Loucy (cell line): ENCODE measurements at regions not wholly inside any gene's neighbourhood (a gene's known extent, or its start where the extent isn't known, plus 50 kb on each side); places are given as distances from the start of the nearest gene placed in this dataset.

ENCODE experiments used
- H2AFZ ChIP-seq: fragments of 200-600 bp; sonication (generic); 2 replicates; pipeline ENCODE4 v1.6.0; 2016; ENCODE audit warnings: antibody characterized with exemption, mild to moderate bottlenecking, low read length, moderate library complexity
- H3F3A ChIP-seq: fragments of 200-600 bp; 2 replicates; pipeline ENCODE4 v1.6.0; 2016; ENCODE audit warnings: antibody characterized with exemption, low read depth, mild to moderate bottlenecking
- H3K27me3 ChIP-seq: fragments of 200-600 bp; sonication (generic); 2 replicates; pipeline ENCODE4 v1.6.1; 2014; ENCODE audit warnings: low read length, mild to moderate bottlenecking; ENCODE audit not compliant: insufficient read depth, poor library complexity, severe bottlenecking
- H3K36me3 ChIP-seq: fragments of 200-600 bp; sonication (generic); 2 replicates; pipeline ENCODE4 v1.6.1; 2016; ENCODE audit warnings: low read length; ENCODE audit not compliant: insufficient read depth
- H3K4me1 ChIP-seq: fragments of 200-600 bp; sonication (generic); 2 replicates; pipeline ENCODE4 v1.5.1; 2014; ENCODE audit warnings: low read length, mild to moderate bottlenecking; ENCODE audit not compliant: insufficient read depth, poor library complexity, severe bottlenecking
- H3K4me2 ChIP-seq: fragments of 200-600 bp; sonication (generic); 2 replicates; pipeline ENCODE4 v1.6.0; 2014; ENCODE audit warnings: antibody characterized with exemption, low read length, low read depth, mild to moderate bottlenecking; ENCODE audit not compliant: poor library complexity, severe bottlenecking
- H3K4me3 ChIP-seq: fragments of 200-600 bp; sonication (generic); 2 replicates; pipeline ENCODE4 v1.5.1; 2014; ENCODE audit warnings: low read length, mild to moderate bottlenecking, mixed read lengths; ENCODE audit not compliant: poor library complexity, severe bottlenecking
- H3K79me2 ChIP-seq: fragments of 200-600 bp; sonication (generic); 2 replicates; pipeline ENCODE4 v1.6.1; 2014; ENCODE audit warnings: low read length; ENCODE audit not compliant: insufficient read depth
- H3K9ac ChIP-seq: fragments of 200-600 bp; sonication (generic); 2 replicates; pipeline ENCODE4 v1.6.0; 2014; ENCODE audit warnings: mild to moderate bottlenecking, low read depth, low read length, moderate library complexity; ENCODE audit not compliant: poor library complexity, severe bottlenecking
- H3K9me2 ChIP-seq: fragments of 200-600 bp; sonication (generic); replicated peaks from 2 replicates; pipeline ENCODE4 v1.6.1; 2016; ENCODE audit warnings: low read depth, low read length, mixed read lengths
- H3K9me3 ChIP-seq: fragments of 200-600 bp; sonication (generic); 2 replicates; pipeline ENCODE4 v1.6.1; 2014; ENCODE audit warnings: mild to moderate bottlenecking, antibody characterized with exemption, low read length, low read depth; ENCODE audit not compliant: insufficient read depth
- H4K20me1 ChIP-seq: fragments of 200-600 bp; sonication (generic); 2 replicates; pipeline ENCODE4 v1.6.0; 2014; ENCODE audit warnings: antibody characterized with exemption, low read length, mild to moderate bottlenecking; ENCODE audit not compliant: insufficient read depth, poor library complexity, severe bottlenecking
- EZH2phosphoT487 ChIP-seq: fragments of 200-600 bp; IDR thresholded peaks from 2 replicates; pipeline ENCODE4 v1.6.1; 2018; ENCODE audit warnings: antibody characterized with exemption, mild to moderate bottlenecking, moderate library complexity, borderline replicate concordance
- TF ChIP-seq, protein P1 (sequence below): fragments of 200-600 bp; sonication (generic); conservative IDR thresholded peaks from 2 replicates; pipeline ENCODE4 v1.5.1; 2014; ENCODE audit warnings: mild to moderate bottlenecking, antibody characterized with exemption, low read length

DNA sequence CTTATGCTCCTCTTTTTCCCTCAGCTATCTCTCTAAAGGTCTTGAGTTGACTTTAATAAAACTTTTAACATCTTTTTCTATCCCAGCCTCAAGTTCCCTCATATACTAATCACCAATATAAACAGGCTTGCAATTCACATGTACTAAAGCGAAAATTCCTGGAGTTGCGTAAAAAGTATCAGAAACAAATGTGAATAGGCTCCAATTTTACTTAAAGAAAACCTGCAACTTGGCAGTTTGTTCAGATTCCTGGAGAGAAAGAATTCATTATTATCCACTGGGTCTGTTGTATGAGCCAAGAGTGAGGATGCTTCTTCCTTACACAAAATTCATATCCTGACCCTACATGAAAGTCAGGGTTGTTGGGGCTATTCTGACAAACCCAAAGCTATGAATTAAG is 384.2 kb downstream of the DTWD2 start:
- no peaks in the 10 kb centered on the region for H3K9me3 ChIP-seq
- no peaks in the 10 kb centered on the region for H3K36me3 ChIP-seq
- no peaks in the 10 kb centered on the region for H3K4me1 ChIP-seq
- no peak overlapping the region for H3K9ac ChIP-seq
- TF ChIP-seq EZH2phosphoT487, result no peak
- TF ChIP-seq, protein P1, sequence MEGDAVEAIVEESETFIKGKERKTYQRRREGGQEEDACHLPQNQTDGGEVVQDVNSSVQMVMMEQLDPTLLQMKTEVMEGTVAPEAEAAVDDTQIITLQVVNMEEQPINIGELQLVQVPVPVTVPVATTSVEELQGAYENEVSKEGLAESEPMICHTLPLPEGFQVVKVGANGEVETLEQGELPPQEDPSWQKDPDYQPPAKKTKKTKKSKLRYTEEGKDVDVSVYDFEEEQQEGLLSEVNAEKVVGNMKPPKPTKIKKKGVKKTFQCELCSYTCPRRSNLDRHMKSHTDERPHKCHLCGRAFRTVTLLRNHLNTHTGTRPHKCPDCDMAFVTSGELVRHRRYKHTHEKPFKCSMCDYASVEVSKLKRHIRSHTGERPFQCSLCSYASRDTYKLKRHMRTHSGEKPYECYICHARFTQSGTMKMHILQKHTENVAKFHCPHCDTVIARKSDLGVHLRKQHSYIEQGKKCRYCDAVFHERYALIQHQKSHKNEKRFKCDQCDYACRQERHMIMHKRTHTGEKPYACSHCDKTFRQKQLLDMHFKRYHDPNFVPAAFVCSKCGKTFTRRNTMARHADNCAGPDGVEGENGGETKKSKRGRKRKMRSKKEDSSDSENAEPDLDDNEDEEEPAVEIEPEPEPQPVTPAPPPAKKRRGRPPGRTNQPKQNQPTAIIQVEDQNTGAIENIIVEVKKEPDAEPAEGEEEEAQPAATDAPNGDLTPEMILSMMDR, result no peak
- H3K79me2 ChIP-seq, result no peaks in the 10 kb centered on the region
- no peaks in the 10 kb centered on the region for H4K20me1 ChIP-seq
- H3K27me3 ChIP-seq, result no peaks in the 10 kb centered on the region
- H3K9me2 ChIP-seq, result no peaks in the 10 kb centered on the region
- H3F3A ChIP-seq, result no peaks in the 10 kb centered on the region
- H2AFZ ChIP-seq, result no peak overlapping the region
- H3K4me2 ChIP-seq, result no peak overlapping the region
- H3K4me3 ChIP-seq, result no peak overlapping the region

DNA sequence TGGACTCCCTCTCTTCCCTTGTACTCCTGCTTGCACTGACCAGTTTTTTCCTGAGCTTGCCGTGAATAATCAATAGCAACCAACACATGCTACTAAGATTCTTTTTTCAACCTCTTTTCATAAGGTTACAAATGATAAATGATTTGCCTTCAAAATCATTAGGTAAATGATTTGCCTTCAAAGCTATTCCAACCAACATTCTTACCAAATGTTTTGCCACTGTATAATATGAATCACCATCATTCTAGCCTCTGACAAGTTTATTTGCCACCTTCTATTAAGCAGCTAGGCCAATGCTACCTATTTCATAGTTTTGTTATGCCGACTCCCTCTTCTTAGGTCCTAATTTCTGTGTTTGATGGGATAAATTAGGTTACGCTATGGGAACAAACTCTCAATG is 385.1 kb downstream of the DTWD2 start:
- Histone ChIP-seq H4K20me1 (no peaks in the 10 kb centered on the region), H3K9me2 (no peaks in the 10 kb centered on the region), H3K9ac (no peak overlapping the region), H3K27me3 (no peaks in the 10 kb centered on the region), H3K4me3 (no peak overlapping the region), H3K4me2 (no peak overlapping the region), H3F3A (no peaks in the 10 kb centered on the region), H3K4me1 (no peaks in the 10 kb centered on the region), H2AFZ (no peak overlapping the region), H3K9me3 (no peaks in the 10 kb centered on the region), H3K36me3 (no peaks in the 10 kb centered on the region), H3K79me2 (no peaks in the 10 kb centered on the region)
- TF ChIP-seq, protein P1, result no peak
- no peak for TF ChIP-seq EZH2phosphoT487

DNA sequence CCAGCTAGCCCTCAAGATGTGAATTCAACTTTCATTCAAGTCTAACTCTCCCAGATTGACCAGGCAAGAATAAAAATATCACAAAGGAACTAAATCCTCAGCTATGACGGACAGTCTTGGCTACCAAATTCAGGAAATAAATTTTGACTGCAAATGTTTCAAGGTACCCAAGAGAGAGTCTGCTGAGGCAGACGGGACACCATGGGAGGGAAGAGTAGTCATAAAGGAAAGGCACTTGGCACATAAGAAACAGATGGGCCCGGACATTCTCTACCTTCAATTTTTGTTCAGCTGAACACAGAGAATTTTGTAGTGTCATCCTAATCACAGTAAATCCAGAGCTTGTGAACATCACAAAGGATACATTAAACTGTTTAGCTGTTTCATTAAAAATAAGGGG is 390.0 kb downstream of the DTWD2 start:
- Histone ChIP-seq H3K9me2 (no peaks in the 10 kb centered on the region), H3K4me3 (no peak overlapping the region), H3K9me3 (no peaks in the 10 kb centered on the region), H2AFZ (no peak overlapping the region), H3K4me2 (no peak overlapping the region), H4K20me1 (no peaks in the 10 kb centered on the region), H3K4me1 (no peaks in the 10 kb centered on the region), H3K9ac (no peak overlapping the region), H3K36me3 (no peaks in the 10 kb centered on the region), H3F3A (no peaks in the 10 kb centered on the region), H3K79me2 (no peaks in the 10 kb centered on the region), H3K27me3 (no peaks in the 10 kb centered on the region)
- TF ChIP-seq, protein P1, result no peak
- no peak for TF ChIP-seq EZH2phosphoT487
